ENCODE measurements at regions not wholly inside any gene's neighbourhood (a gene's known extent, or its start where the extent isn't known, plus 50 kb on each side); places are given as distances from the start of the nearest gene placed in this dataset.

GRCh38 chr12:69136931-69137613 is 102.3 kb upstream of the CPSF6 start:
- Histone ChIP-seq H3K27me3 (no peaks in the 10 kb centered on the region), H3K9me3 (peaks cover 0 to 10% (median 3%) of the 10 kb centered on the region in 3 donors), H3K27ac (no peak overlapping the region), H3K4me3 (no peak overlapping the region), H3K4me1 (no peaks in the 10 kb centered on the region), H3K36me3 (replicated peaks in 1 of 2; ENCODE audit: insufficient read depth in 1 of 2, low read depth in 2 of 2) (no peaks in the 10 kb centered on the region)
- no peak for DNase-seq
- intact Hi-C loops (cut with DNase I) = no loop called here
- TF ChIP-seq POLR2A (IDR thresholded peaks at IDR 0.05) = no peak
- TF ChIP-seq CTCF (IDR thresholded peaks at IDR 0.05) = no peak
- ATAC-seq = no peak
- 95 to 97% methylated on average over 2 of the region's 2 CpGs for WGBS, 2 donors

- intact Hi-C loops (cut with DNase I) = no loop called here
- Histone ChIP-seq H3K4me1 (no peaks in the 10 kb centered on the region), H3K36me3 (replicated peaks in 1 of 2; ENCODE audit: insufficient read depth in 1 of 2, low read depth in 2 of 2) (no peaks in the 10 kb centered on the region), H3K4me3 (no peak overlapping the region), H3K27me3 (no peaks in the 10 kb centered on the region), H3K9me3 (peaks cover 0 to 10% (median 3%) of the 10 kb centered on the region in 3 donors), H3K27ac (no peak overlapping the region)
- WGBS, 2 donors = 88 to 93% methylated on average over 2 of the region's 2 CpGs
- ATAC-seq (no peak), DNase-seq (no peak)
- TF ChIP-seq CTCF (IDR thresholded peaks at IDR 0.05) = no peak
- TF ChIP-seq POLR2A (IDR thresholded peaks at IDR 0.05) = no peak
These were observed 98.3 kb upstream of the CPSF6 start for GRCh38 chr12:69141074-69141473.

GRCh38 chr12:69149270-69149669 is 90.1 kb upstream of the CPSF6 start:
- H3K36me3 ChIP-seq (replicated peaks in 1 of 2; ENCODE audit: insufficient read depth in 1 of 2, low read depth in 2 of 2) = no peaks in the 10 kb centered on the region
- 29 to 37% methylated on average over 2 of the region's 2 CpGs for WGBS, 2 donors
- peak overlapping the region; percentile 12 to 74 (median 64) for H3K27ac ChIP-seq
- no peaks in the 10 kb centered on the region for H3K27me3 ChIP-seq
- DNase-seq (no peak), ATAC-seq (peak; percentile 45)
- intact Hi-C loops (cut with DNase I) = no loop called here
- no peak overlapping the region for H3K4me3 ChIP-seq
- no peak for TF ChIP-seq CTCF (IDR thresholded peaks at IDR 0.05)
- TF ChIP-seq POLR2A (IDR thresholded peaks at IDR 0.05) = no peak
- peaks cover 42% of the 10 kb centered on the region for H3K4me1 ChIP-seq
- H3K9me3 ChIP-seq = no peaks in the 10 kb centered on the region

GRCh38 chr12:69150083-69150795 is 89.1 kb upstream of the CPSF6 start:
- ATAC-seq = peak; percentile 65
- intact Hi-C loops (cut with DNase I) = no loop called here

More at GRCh38 chr12:69150083-69150795, 89.1 kb upstream of the CPSF6 start:
- TF ChIP-seq POLR2A (IDR thresholded peaks at IDR 0.05) (no peak), CTCF (IDR thresholded peaks at IDR 0.05) (no peak)
- Histone ChIP-seq H3K4me1 (peaks cover 49% of the 10 kb centered on the region), H3K9me3 (no peaks in the 10 kb centered on the region), H3K27ac (peak overlapping the region in 3 of 4 donors; percentile 62 to 74 (median 66)), H3K27me3 (no peaks in the 10 kb centered on the region), H3K36me3 (replicated peaks in 1 of 2; ENCODE audit: insufficient read depth in 1 of 2, low read depth in 2 of 2) (no peaks in the 10 kb centered on the region), H3K4me3 (no peak overlapping the region)
- peak; percentile 27 to 61 (median 28) for DNase-seq
- WGBS, 2 donors = 10 to 31% methylated on average over 3 to 4 of the region's 4 CpGs

Measured in body of pancreas (tissue), 4 donors.